ENCODE measurements at regions not wholly inside any gene's neighbourhood (a gene's known extent, or its start where the extent isn't known, plus 50 kb on each side); places are given as distances from the start of the nearest gene placed in this dataset.

DNA sequence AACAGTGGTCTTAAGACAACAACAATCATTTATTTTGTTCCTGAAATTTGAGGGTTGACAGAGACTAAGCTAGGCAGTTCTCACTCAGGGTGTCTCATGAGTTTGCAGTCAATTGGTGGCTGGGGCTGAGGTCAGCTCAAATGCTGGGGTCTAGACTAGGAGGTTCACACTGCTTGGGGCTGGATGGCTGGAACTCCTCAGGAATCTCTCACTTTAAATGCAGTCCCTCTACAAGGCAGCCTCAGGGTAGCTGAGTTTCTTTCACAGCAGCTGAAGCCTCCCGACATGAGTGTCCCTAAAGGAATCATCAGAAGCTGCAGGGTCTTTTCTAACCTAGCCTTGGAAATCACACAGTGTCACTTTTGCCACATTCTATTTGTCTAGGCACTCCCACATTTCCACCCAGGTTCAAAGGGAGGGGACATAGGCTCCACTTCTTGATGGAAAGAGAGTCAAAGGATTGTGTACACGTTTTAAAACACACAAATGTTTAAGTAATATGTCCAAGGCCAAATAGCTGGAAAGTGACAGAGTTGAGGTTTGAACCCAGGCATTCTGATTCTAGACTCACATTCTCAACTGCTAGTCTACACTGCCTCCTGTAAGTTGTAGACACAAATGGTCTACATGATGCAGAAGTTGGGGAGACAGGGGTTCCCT lies 133.8 kb downstream of the ZFP36L2 start (continued):
- TF ChIP-seq NR2C2 (IDR thresholded peaks at IDR 0.05; ENCODE audit: borderline replicate concordance, control insufficient read depth, insufficient read length, low read depth) (no peak), POLR2AphosphoS5 (IDR thresholded peaks at IDR 0.05; ENCODE audit: low read length) (no peak), NFYB (IDR thresholded peaks at IDR 0.05; ENCODE audit: insufficient read depth, low read depth, low read length) (no peak), WRNIP1 (IDR thresholded peaks at IDR 0.05; ENCODE audit: borderline replicate concordance, low read depth, low read length) (no peak), ETV6 (conservative IDR thresholded peaks at IDR 0.05 in 1 of 2, IDR thresholded peaks at IDR 0.05 in 1 of 2; ENCODE audit: borderline replicate concordance in 1 of 2, low read depth in 1 of 2) (no peak), PAX5 (IDR thresholded peaks at IDR 0.05; ENCODE audit: borderline replicate concordance, low read depth, low read length) (no peak), SPI1 (IDR thresholded peaks at IDR 0.05; ENCODE audit: borderline replicate concordance, insufficient read depth, low read depth, low read length) (no peak), MEF2B (IDR thresholded peaks at IDR 0.05; ENCODE audit: partially characterized antibody, poor library complexity, severe bottlenecking) (no peak), ZZZ3 (IDR thresholded peaks at IDR 0.05; ENCODE audit: control insufficient read depth, insufficient read length, low read depth) (no peak), PKNOX1 (IDR thresholded peaks at IDR 0.05) (no peak)
- TF ChIP-seq, protein P1, sequence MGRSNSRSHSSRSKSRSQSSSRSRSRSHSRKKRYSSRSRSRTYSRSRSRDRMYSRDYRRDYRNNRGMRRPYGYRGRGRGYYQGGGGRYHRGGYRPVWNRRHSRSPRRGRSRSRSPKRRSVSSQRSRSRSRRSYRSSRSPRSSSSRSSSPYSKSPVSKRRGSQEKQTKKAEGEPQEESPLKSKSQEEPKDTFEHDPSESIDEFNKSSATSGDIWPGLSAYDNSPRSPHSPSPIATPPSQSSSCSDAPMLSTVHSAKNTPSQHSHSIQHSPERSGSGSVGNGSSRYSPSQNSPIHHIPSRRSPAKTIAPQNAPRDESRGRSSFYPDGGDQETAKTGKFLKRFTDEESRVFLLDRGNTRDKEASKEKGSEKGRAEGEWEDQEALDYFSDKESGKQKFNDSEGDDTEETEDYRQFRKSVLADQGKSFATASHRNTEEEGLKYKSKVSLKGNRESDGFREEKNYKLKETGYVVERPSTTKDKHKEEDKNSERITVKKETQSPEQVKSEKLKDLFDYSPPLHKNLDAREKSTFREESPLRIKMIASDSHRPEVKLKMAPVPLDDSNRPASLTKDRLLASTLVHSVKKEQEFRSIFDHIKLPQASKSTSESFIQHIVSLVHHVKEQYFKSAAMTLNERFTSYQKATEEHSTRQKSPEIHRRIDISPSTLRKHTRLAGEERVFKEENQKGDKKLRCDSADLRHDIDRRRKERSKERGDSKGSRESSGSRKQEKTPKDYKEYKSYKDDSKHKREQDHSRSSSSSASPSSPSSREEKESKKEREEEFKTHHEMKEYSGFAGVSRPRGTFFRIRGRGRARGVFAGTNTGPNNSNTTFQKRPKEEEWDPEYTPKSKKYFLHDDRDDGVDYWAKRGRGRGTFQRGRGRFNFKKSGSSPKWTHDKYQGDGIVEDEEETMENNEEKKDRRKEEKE (IDR thresholded peaks at IDR 0.05): no peak
